Endothelial cell (in vitro differentiated cells): ENCODE measurements at regions not wholly inside any gene's neighbourhood (a gene's known extent, or its start where the extent isn't known, plus 50 kb on each side); places are given as distances from the start of the nearest gene placed in this dataset.
"Not testable (repeated sequence)": the region's sequence is repeated elsewhere in the genome, so short reads cannot be mapped to it uniquely, and the experiment has no call there.

Experiments
- DNase-seq: peaks from one replicate; pipeline ENCODE4 v3.0.0; 2021; ENCODE audit warnings: low spot score
- H3K27ac Mint-ChIP-seq: one replicate; pipeline ENCODE4 v1.8.0; 2021; ENCODE audit warnings: mixed read lengths, inconsistent platforms; ENCODE audit not compliant: unreplicated experiment
- H3K27me3 Mint-ChIP-seq: one replicate; pipeline ENCODE4 v1.8.0; 2021; ENCODE audit warnings: mild to moderate bottlenecking, moderate library complexity, mixed read lengths, inconsistent platforms; ENCODE audit not compliant: unreplicated experiment
- H3K36me3 Mint-ChIP-seq: one replicate; pipeline ENCODE4 v1.8.0; 2021; ENCODE audit warnings: mild to moderate bottlenecking, low read depth, mixed read lengths, inconsistent platforms; ENCODE audit not compliant: unreplicated experiment
- H3K4me1 Mint-ChIP-seq: one replicate; pipeline ENCODE4 v1.8.0; 2021; ENCODE audit warnings: mild to moderate bottlenecking, mixed read lengths, inconsistent platforms; ENCODE audit not compliant: unreplicated experiment
- H3K4me3 Mint-ChIP-seq: one replicate; pipeline ENCODE4 v1.8.0; 2021; ENCODE audit warnings: mild to moderate bottlenecking, mixed read lengths, inconsistent platforms; ENCODE audit not compliant: unreplicated experiment
- H3K9me3 Mint-ChIP-seq: one replicate; pipeline ENCODE4 v1.8.0; 2021; ENCODE audit warnings: mixed read lengths, inconsistent platforms; ENCODE audit not compliant: unreplicated experiment
- CTCF ChIP-seq: fragments of 200-600 bp; sonication (generic); IDR thresholded peaks from one replicate; pipeline ENCODE4 v1.5.0; 2021; ENCODE audit warnings: antibody characterized with exemption; ENCODE audit not compliant: unreplicated experiment

- Mint-ChIP-seq H3K9me3 (no peaks in the 10 kb centered on the region), H3K4me3 (no peak overlapping the region), H3K4me1 (no peaks in the 10 kb centered on the region), H3K27me3 (peaks cover 3% of the 10 kb centered on the region), H3K27ac (no peak overlapping the region), H3K36me3 (peaks cover 24% of the 10 kb centered on the region)
- TF ChIP-seq CTCF = no peak
- no peak for DNase-seq
Measured at GRCh38 chr22:25475257-25476022, 89.0 kb upstream of the GRK3 start.

- Mint-ChIP-seq H3K36me3 (peaks cover 39% of the 10 kb centered on the region), H3K27ac (no peak overlapping the region), H3K4me3 (peak overlapping the region; percentile 70), H3K9me3 (no peaks in the 10 kb centered on the region), H3K4me1 (no peaks in the 10 kb centered on the region), H3K27me3 (peaks cover 3% of the 10 kb centered on the region)
- TF ChIP-seq CTCF = no peak
- DNase-seq = no peak
Measured at GRCh38 chr22:25477358-25477757, 87.1 kb upstream of the GRK3 start.

GRCh38 chr22:25478111-25478510 lies 86.4 kb upstream of the GRK3 start:
- TF ChIP-seq CTCF = no peak
- H3K4me1 Mint-ChIP-seq = no peaks in the 10 kb centered on the region
- peaks cover 3% of the 10 kb centered on the region for H3K27me3 Mint-ChIP-seq
- H3K36me3 Mint-ChIP-seq = peaks cover 39% of the 10 kb centered on the region
- no peaks in the 10 kb centered on the region for H3K9me3 Mint-ChIP-seq
- H3K4me3 Mint-ChIP-seq = no peak overlapping the region
- no peak overlapping the region for H3K27ac Mint-ChIP-seq
- DNase-seq = no peak

- no peak for TF ChIP-seq CTCF
- H3K4me1 Mint-ChIP-seq = no peaks in the 10 kb centered on the region
- peaks cover 3% of the 10 kb centered on the region for H3K27me3 Mint-ChIP-seq
- peaks cover 41% of the 10 kb centered on the region for H3K36me3 Mint-ChIP-seq
- no peak overlapping the region for H3K27ac Mint-ChIP-seq
- DNase-seq = no peak
- peak overlapping the region; percentile 6 for H3K4me3 Mint-ChIP-seq
- H3K9me3 Mint-ChIP-seq = no peaks in the 10 kb centered on the region
Measured at GRCh38 chr22:25478528-25478927, 85.9 kb upstream of the GRK3 start.

- H3K27me3 Mint-ChIP-seq, H3K27ac Mint-ChIP-seq, H3K4me3 Mint-ChIP-seq, DNase-seq, H3K4me1 Mint-ChIP-seq, H3K9me3 Mint-ChIP-seq: not testable (repeated sequence)
- H3K36me3 Mint-ChIP-seq = peaks cover 57% of the 10 kb centered on the region
Measured at GRCh38 chr22:25480868-25481267, 83.6 kb upstream of the GRK3 start.
